ENCODE measurements at regions not wholly inside any gene's neighbourhood (a gene's known extent, or its start where the extent isn't known, plus 50 kb on each side); places are given as distances from the start of the nearest gene placed in this dataset.
"Not testable (repeated sequence)": the region's sequence is repeated elsewhere in the genome, so short reads cannot be mapped to it uniquely, and the experiment has no call there.

DNA sequence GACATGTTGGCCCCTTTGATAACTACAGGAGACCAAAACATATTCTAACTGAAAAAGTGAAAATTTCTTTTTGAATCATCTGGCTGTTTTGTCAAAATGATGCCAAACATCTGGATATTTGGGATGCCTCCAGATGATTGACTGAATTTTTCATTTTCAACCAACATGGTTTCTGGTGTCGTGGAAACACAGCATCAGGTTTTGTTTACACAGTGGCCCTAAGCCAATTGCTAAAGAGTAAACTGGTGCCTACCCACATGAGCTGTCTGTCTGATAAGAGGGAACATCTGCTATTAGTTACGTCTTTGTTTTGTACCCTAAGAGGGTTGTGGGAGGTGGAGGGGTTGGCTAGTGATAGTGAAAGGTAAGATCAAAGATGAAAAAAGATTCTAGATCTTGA lies 204.8 kb downstream of the KCNK2 start:
- no peak for DNase-seq

DNA sequence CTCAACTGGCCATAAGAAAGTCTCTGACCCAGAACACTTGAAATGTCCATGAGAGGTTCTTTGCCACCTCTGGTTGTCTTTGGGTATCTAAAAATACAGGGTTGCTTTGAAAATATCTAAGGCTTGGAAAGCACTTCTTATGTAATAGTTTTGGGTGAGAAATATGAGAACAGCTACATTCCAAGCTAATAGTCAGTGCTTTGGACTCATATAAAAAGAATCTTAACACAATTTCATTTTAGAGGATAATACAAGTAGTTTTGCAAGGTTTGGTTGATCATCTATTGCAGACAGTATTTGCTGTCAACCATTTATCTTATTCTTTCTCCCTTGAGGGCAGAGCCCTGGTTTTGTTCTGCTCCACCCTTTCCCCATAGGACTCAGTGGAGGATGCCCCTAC lies 207.5 kb downstream of the KCNK2 start:
- DNase-seq: no peak

DNA sequence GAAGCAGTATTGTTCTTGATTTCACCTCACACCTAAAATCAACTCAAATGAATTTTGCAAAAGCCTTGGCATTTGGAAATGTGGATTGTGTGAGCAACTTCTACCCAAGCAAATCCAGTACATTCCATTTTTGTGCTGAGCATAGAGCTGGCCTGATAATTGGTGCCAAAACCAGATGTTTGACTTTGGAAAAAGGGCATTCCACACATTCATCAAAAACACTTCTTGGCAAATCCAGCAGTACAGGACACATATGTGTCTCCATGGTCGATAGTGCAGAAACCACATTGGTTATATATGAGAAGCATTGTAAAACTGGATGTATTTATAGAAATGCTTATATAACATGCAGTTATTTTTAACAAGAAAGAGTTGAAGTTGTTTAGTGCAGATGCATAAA lies 210.4 kb downstream of the KCNK2 start:
- no peak for DNase-seq

DNA sequence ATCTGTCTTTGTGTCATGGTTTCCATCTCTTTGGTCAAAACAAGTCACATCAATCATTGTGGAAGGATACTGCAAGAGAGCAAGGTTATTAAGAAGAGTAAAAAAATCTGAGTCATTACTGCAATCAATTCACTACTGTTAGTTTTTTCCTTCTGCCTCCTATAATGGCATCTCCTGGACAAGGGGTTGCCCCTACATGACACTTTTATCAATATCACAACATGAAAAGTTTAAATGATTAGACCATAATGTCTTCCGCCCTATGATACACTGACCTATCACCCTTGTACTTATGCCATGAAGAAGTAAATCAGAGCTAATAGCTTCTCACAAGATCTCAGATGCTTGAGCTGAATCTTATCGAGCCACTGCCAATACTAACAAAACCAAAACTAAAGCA lies 223.9 kb downstream of the KCNK2 start:
- DNase-seq: no peak

DNA sequence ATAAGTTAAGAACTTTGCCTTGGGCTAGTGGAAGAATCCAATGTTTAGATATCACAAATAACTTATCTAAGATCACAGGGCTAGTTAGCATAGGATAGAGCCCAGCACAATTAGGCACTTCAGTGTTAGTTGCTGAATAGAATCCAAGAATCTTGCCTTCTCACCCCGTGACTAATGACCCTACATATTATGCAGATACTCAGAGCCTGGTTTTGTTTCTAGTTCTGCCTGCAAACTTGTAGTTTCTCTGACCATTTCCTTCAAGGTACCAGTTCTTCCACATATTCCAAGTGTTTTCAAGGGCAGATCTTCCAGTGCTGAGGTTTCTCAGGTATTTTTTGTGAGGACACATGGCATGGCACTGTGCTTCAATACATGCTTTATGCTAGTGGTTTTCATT lies 239.3 kb downstream of the KCNK2 start:
- no peak for DNase-seq

DNA sequence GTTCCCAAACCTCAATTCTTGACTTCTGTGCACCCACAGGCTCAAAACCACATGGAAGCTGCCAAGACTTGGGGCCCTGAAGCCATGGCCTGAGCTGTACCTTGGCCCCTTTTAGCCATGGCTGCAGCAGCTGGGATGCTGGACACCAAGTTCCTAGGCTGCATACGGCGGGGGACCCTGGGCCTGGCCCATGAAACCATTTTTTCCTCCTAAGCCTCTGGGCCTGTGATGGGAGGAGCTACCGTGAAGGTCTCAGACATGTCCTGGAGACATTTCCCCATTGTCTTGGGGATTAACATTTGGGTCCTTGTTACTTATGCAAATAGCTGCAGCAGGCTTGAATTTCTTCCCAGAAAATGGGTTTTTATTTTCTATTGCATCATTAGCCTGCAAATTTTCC lies 241.5 kb downstream of the KCNK2 start:
- not testable (repeated sequence) for DNase-seq

DNA sequence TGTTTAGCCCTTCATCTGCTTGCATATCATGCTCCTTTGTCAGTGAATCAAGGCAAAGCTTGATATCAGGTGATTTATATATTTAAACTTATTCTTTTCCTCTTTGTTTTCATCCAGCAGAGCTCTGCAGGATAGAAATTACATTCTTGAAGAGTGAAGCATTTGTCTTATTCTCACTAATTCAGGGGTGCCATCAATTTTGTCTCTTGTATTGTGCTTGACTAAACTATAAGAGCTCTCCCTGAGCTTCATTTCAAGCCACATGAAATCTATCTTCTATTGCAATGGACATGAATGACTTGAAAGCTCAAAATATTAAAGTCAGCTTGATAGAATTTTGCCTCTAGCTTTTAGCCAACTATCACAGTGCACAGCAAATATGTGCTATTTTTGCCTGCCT lies 236.7 kb upstream of the KCTD3 start:
- DNase-seq: no peak

DNA sequence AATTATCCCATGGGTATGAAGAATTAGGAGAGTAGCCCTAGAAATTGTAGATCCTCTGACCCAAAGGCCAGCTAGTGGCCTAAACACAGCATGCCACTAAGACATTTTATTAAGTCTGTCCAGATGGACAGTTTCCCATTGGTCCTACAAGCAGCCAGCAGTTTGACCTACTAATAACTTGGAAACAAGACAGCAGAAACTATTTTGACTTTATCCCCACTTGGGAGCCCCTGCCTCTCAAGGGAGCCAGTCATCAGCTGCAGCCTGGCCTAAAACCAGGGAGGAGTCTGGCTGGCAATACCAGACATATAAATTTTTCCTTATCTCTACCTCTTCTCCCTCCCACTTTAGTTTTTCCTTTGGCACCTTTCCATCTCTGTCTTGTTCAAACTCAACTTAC lies 222.6 kb upstream of the KCTD3 start:
- DNase-seq: no peak

DNA sequence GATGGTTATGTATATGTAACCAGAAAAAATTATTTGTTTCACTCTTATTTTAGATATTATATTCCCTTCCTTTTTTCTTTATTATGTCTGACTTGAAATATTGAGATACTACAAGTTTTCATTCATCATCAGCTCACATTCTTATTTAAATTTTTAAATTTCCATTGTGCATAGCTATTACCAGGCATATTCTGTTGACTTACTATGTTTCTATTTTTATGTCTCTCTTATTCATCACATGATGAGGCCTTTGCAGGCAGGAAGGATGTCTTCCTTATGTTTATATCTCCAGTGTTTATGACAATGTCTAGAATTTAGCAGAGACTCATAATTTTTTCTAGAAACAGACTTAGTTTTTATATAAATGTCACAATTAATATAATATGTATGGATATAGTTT lies 221.9 kb upstream of the KCTD3 start:
- no peak for DNase-seq

DNA sequence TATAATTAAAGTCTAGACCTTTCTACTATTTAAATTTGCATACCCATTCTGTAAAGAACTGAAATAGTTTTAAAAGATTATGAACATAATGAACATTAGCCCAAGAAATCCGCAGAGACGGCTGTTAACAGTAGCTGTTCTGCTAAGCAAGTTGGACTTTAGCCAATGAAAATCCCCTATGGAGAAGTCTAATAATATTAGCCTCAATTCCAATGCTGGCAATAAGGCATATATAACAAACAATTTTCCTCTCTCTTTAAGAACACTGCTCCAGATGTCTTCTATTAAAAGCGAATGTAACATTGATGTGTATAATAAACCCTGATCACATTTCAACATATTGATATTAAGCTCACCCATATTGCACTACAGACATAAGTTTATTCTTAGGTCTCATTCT lies 221.3 kb upstream of the KCTD3 start:
- DNase-seq: no peak

DNA sequence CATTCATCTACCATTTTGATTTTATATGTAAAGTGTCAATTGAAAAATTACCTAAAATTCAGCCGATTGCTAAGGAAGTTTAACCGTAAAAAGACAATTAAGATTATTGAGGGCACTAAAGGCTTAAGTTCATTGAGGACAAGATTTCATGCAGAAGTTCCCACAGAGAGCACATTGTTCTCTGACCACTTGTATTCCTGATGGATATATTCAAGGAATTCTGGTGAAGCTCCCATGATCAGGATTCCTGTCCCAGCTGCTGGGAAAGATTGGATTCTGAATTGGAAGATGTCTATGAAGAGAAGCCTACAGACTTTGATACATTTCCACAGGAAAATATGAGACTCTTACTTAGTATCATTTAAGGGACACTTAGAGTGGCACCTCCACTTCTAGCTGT lies 209.2 kb upstream of the KCTD3 start:
- DNase-seq: no peak

DNA sequence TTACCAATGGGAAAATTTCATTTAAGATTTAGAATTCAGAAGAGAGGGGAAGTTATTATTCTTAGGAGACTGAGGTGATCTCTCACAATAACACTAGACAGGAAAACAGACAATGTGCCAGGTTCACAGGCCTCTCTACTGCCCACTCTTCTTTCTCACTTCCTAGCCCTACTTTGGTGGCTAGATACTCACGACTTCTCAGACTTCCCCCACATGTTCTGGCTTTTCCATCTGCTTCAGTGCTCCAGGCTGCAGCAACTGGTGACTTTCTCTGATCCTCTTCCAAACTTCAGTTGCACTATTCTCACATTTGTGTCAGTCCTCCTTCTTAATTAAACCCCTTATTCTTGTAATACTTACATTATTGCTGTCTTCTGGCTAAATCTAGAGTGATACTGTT lies 208.7 kb upstream of the KCTD3 start:
- no peak for DNase-seq

DNA sequence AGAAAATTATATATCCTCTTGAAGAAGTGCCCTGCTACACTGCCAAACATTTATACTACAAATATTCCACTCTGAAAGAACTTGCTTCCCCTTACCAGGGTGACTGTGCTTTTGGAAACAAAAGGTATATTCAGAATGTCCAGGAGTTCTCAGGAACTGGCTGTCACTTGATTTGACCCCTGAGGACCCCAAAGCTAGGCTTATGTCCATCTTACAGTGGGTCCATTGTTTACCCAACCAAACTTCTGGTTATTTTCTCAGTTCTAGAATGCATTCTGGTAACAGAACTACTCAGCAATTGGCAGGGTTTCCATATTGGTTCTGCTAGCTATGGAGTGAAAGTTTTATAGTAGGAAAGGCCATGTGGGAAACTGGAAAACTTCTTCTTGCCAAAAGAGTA lies 207.1 kb upstream of the KCTD3 start:
- DNase-seq: no peak

DNA sequence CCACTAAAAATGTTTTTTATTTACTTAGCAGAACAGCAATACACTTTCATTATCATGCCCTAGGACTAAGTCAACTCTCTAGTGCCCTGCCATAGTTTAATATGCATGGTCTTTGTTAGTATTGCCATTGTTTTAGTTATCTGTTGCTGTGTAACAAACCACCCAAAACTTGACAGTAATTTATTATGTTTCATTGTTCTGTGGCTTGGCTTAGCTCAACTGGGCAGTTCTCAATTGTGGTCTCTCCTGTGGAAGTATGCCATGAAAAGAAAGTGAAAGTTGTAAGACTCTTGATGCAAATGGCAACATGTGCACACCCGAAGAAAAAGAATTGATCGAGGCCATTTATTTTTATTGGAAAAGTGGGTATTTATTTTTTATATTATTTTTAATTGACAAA lies 206.3 kb upstream of the KCTD3 start:
- no peak for DNase-seq

DNA sequence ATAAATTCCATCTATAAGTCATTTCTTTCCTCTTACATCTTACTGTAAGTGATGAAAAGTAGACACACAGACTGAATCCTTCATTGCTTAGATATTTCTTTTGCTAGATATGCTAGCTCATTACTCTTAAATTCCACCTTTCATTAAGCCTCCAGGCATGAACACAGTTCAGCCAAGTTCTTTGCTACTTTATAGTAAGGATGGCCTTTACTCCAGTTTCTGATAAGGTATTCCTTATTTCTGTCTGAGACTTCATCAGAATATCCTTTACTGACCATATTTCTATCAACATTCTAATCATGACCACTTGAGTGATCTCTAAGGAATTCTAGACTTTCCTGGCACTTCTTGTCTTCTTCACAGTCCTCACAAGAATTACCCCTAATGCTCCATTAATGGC lies 191.7 kb upstream of the KCTD3 start:
- no peak for DNase-seq

DNA sequence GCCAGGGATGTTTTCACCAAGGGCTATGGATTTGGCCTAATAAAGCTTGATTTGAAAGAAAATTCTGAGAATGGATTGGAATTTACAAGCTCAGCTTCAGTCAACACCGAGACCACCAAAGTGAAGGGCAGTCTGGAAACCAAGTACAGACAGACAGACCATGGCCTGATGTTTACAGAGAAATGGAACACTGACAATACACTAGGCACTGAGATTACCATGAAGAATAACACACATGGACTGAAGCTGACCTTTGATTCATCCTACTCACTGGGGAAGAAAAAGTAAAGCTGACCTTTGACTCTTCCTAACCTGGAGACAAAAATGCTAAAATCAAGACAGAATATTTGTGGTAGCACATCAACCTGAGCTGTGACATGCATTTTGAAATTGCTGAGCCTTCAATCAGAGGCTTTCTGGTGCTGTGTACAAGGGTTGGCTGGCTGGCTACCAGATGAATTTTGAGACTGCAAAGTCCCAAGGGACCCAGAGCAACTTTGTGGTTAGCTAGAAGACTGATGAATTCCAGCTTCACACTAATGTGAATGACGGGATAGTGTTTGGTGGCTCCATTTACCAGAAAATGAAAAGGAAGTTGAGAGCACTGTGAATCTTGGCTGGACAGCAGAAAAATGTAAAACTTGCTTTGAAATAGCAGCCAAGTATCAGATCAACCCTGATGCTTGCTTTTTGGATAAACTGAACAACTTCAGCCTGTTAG lies 190.4 kb upstream of the KCTD3 start:
- peak in 1 of 2 experiments; percentile 3 for DNase-seq

DNA sequence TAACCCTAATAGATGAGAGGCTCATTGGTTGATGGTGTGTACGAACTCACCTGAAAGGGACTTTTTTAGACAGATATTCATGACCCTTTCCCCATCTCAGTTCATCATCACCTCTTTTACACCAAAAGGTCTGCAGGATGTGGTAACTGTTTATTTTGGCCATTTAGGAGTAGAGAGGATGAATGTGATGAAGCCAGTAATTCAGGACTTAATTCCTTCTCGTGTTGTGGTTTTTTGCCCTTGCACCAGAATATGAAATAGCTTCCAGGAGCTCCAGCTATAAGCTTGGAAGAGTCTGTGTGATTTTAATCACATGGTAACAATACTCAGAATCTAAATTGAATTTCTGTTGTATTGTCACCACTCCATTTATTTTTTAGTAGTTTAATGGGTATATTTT lies 189.4 kb upstream of the KCTD3 start:
- DNase-seq: no peak

DNA sequence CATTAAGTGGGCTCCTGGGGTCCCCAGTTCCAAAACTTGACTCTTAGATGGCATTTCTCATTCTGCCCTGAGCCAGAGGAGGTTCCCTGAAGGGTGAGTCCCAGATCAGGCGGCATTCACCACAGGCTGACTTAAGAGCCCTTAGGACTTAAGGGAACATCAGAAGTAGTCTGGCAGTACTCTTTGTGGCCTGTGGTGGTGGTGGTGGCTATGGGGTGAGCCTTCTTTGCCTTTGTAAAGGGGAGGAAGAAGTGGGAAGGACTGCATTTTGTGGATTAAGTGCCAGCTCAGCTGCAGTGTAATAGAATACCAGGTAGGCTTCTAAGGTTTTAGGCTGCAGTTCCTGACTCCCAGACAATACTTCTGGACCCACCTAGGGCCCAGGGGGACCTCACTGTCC lies 186.5 kb upstream of the KCTD3 start:
- DNase-seq: no peak

DNA sequence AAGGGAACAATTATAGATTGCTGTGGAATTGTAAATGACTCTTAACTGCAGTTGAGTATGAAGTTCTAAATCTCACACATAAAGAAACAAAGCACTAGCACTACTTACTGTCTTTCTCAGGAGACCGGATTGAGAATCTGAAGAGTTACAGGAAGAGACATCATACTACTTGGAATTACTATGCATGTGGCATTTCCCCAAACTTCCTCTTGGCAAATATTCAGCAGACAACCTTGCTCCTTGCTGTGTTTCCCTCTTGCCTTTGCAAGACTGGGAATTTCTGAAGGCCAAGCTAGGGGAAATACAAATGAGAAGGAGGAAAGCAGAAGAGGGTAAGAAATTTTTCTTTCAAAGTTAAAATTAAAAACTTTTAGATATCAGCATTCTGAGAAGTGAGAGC lies 173.6 kb upstream of the KCTD3 start:
- no peak for DNase-seq

DNA sequence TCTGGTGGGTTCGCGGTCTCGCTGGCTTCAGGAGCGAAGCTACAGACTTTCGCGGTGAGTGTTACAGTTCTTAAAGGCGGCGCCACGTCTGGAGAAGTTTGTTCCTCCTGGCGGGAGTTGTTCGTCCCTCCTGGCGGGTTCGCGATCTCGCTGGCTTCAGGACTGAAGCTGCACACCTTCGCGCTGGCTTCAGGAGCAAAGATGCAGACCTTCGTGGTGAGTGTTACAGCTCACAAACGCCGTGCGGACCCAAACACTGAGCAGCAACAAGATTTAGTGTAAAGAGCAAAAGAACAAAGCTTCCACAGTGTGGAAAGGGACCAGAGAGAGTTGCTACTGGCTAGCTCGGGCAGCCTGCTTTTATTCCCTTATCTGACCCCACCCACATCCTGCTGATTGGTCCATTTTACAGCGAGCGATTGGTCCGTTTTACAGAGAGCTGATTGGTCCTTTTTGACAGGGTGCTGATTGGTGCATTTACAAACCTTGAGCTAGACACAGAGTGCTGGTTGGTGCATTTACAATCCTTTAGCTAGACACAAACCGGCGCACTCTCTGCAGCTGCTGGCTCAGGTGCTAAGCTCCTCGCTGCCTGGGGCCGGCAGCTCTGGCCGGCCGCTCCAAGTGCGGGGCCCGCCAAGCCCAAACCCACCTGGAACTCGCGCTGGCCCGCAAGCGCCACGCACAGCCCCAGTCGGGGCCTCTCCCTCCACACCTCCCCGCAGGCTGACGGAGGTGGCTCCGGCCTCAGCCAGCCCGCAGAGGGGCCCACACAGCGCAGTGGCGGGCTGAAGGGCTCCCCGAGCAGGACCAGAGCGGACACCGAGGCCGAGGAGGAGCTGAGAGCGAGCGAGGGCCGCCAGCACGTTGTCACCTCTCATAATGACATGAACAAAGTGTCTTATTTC lies 172.8 kb upstream of the KCTD3 start:
- DNase-seq: no peak

DNA sequence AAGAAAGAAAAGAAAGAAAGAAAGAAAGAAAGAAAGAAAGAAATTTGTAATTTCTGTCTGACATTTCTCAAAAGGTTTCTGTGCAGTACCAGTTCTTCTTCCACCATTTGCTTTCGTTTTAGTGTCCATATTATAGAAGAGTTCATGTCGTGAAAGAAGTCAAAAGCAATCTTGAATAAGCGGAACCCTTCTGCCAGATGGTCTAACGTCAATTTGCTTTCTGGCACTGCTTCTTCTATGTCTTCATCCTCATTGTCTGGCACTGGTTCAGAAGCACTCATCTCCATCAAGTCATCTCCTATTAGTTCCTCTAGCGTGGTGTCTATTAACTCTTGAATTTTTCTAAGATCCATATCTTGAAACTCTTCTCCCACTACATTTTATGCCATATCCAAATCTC lies 170.0 kb upstream of the KCTD3 start:
- DNase-seq: no peak

DNA sequence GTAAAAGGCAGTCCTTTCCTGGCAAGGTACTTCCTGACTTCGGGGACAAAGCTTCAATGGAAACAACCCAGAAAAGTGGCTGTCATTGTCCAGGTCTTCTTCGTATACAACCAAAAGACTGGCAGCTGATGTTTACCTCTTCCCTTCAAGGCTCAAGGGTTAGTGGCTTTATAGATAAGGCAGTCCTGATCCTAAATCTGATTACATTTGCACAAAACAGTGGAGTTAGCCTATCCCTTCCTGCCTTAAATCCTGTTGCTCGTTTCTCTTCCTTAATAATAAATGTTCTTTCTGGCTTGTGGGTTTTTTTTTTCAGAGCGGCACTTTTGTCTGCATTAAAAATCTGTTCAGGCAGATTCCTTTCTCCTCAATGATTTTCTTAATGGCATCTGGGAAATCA lies 169.3 kb upstream of the KCTD3 start:
- DNase-seq: no peak

DNA sequence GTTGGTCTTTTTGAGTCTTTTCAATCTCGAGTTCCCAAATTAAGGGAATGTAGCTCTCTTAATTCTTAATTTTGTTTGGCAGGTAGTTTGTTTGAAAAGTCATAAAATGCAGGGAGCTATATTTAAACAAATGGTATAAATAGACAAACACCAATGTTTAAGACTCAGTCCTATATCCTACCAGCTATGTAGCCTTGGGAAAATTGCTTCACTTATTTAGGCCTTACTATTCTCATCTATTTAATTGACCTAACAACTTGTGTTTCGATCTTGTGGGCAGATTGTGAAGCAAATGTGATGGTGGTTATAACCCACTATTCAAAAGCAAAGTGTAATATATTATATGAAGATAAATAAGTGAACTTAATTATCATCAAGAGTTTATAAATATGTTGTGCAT lies 167.3 kb upstream of the KCTD3 start:
- DNase-seq: no peak

DNA sequence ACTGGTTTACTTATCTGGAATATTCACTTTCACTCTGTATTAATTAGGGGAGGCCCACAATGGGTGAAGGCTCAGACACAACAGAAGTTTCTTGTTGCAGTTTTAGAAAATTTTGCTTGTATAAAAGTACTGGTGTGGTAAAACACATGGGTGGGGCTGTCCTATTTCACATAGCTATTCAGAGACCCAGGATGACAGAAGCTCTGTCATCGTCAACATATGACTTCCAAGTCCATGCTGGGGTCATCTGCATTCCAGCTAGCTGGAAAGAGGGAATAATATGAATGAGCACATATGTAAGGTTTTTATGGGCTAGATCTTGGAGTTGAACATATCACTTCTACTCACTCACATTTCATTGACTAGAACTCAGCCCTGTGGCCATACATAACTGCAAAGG lies 166.4 kb upstream of the KCTD3 start:
- no peak for DNase-seq

DNA sequence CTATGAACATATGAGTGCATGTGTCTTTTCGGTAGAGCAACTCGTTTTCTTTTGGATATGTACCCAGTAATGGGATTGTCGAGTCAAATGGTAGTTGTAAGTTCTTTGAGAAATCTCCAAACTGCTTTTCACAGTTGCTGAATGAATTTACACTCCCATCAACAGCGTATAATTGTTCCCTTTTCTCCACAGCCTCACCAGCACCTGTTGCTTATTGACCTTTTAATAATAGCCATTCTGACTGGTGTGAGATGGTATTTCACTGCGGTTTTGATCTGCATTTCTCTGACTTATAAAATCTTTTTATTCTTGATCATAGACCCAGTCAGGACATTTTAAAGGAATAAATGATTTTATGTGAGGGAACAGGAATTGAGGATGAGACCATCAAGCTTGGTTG lies 165.0 kb upstream of the KCTD3 start:
- no peak for DNase-seq

Measured in NCI-H526 (cell line).